IPS-NIHi11 (cell line): ENCODE measurements at regions not wholly inside any gene's neighbourhood (a gene's known extent, or its start where the extent isn't known, plus 50 kb on each side); places are given as distances from the start of the nearest gene placed in this dataset.
"Not testable (repeated sequence)": the region's sequence is repeated elsewhere in the genome, so short reads cannot be mapped to it uniquely, and the experiment has no call there.

Experiments
- DNase-seq: peaks from one replicate; pipeline ENCODE4 v3.0.0; 2012; ENCODE audit warnings: mixed read lengths, low spot score

DNA sequence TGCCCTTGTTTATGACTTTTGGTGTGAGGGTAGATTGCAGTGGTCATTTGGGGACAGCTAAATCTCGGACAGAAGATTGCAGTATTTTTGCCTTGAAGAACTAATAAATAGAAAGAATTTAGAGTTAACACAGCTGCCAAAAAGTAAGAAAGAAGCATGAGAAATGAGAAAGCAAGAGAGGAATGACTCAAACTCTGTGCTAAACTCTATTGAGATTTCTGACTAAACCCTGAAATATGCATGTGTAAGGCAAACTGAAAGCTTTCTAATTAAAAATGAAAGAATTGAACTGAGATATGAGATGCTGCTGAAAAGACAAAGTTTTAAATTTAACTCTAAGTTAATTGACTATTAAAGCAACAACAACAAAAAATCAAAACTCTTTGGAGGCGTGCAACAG lies 791.3 kb downstream of the RAB28 start:
- DNase-seq, result no peak

DNA sequence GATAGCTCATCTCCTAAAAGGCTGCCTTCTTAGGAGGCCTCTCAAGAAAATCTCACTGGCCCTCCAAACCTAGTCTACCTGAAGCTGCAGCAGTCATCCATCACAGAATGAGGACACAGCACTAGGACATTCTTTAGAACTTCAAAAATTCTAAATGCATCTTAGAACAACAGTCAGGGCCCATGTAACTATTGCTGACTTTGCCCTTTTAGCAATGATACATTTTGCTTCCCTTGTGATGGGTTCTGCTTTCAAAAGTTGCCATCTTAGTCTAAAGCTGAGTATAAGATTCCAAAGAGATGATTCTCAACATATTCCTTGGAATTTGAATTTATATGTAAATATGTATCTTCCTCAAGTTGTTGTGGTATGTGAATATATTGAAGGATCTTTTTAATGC lies 793.0 kb downstream of the RAB28 start:
- DNase-seq, result no peak

DNA sequence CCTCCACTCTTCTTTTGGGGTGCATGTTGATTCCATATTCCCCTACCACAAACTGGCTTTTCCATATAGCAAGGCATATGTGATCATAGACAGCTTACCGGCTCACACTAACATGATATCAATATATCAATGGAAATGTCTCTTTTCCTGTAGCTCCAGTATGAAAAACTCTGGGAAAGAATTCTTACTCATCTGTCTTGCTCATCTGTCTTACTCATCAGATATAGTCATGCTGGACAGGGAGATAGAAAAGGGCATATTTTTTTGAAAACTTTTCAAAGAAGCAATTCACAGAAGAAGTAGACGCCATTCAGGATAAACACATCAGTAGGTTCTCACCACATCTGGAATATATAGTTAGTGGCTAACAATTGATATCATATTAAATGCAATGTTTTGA lies 794.7 kb downstream of the RAB28 start:
- DNase-seq, result no peak

DNA sequence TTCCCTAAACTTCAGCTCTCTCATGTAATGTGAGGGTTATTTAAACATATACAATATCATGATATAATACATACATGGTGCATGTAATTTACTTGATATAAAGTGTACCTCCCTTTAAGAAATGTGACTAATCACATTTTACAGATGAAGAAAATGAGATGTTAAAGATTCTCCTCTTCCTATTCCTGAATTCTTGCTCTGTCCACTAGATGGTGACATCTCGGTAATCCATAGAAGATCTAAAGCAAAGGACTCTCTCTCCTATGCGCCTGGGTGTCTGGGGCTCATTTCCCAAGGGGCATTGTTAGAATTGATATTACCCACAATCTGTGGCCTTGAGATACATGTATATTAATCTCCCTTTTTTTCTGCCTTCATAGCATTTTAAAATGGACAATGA lies 804.9 kb downstream of the RAB28 start:
- DNase-seq, result peak; percentile 19

DNA sequence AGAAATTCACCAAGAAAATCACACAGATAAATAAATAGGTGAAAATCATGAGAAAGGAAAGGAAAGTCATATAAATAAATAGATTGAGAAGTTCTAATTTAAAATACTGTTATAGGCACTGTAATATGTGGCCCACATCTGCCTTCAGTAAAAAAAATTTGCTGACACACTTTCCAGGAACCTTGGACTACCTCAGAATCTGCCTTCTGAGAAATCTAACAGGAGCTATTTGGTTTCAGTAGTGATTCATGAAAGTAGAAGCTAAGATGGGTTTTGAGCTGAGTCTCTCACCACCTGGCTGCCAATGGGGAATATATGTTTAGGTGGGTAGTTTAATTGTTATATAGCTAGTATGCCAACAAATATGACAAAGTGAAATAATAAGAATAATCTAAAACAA lies 810.0 kb downstream of the RAB28 start:
- DNase-seq, result no peak

DNA sequence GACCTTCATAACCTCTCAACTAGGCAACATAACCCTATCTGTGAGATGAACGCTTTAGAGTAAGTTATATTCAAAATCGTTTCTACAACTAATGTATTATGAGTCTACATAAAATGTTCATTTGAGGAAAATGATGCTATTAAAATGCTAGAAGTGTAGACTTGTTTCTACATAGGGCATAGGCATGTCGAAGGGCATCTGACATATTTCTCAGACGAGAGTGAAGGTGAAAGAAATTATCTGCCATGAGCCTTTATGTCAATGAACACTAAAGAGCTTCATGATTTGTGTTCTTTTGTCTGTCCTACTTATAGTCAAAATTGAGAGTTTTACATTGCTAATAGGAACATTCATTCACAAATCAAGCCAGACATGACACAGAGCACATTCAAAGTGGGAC lies 811.8 kb downstream of the RAB28 start:
- no peak for DNase-seq

DNA sequence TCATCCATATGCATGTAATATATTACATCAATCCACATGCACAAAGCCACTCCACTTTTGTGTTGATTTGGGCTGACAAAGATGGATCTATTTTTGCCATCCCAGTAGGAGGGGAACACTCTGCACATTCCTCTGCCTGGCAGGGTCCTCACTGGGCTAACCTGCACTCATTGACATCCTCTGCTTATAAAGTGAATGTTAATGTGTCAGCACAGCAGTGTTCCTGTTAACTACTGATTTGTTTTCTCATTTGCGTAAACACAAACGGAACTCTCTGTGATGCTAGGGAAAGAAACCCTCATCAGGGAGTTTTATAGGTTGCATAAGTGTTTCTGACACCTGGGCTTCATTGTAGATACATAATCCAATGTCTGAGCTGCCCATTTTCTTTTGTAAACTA lies 826.0 kb downstream of the RAB28 start:
- peak; percentile 5 for DNase-seq

DNA sequence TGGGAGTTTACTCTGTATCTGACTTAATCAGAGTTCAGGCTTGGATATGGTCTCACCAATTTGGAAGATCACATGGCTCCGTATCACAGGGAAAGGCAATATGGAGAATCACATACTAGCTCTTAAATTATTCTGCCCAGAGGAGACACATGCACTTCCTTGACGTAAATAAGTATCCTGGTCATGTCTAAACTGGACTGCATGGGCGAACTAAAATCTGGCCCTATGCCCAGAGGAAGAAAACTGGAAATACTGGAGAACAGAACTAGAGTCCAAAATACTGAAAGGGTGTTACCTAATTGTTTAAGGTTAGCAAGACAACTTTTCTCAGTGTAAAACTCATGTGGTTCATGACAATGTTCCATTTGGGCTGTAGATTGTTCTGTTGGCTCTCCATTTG lies 832.3 kb downstream of the RAB28 start:
- DNase-seq, result no peak

DNA sequence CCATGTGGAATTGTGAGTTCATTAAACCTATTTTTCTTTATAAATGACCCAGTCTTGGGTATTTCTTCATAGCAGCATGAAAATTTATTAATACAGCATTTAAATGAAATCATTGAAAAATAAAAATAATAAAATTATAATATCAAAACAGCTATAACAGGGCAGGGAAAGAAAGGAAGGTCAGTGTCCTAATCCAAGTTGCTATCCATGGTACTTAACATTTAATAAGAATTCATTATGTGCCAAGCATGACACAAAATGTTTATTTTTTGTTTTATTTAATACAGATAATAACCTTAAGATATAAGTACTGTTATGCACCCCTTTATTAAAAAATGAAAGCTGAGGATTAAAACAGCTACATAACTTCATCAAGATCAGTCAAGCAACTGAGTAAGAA lies 838.4 kb downstream of the RAB28 start:
- no peak for DNase-seq

DNA sequence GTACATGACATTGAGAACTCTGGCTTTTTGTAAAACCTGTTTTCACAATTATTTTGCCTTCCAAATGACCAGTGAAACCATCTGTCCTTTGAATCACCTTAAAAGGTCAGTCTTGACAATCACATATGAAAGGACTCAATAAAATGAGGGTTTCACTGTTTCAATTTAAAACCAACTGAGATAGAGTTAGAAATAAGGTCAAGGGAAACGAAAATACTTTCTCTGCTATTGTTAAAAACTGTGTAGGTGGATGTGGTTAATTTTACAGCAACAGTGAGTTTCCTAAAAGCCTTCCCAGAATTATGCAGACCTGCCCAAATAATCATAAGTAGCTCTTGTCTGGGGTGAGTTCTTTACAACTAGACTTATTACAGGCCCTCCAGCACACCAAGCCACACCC lies 839.9 kb downstream of the RAB28 start:
- no peak for DNase-seq

DNA sequence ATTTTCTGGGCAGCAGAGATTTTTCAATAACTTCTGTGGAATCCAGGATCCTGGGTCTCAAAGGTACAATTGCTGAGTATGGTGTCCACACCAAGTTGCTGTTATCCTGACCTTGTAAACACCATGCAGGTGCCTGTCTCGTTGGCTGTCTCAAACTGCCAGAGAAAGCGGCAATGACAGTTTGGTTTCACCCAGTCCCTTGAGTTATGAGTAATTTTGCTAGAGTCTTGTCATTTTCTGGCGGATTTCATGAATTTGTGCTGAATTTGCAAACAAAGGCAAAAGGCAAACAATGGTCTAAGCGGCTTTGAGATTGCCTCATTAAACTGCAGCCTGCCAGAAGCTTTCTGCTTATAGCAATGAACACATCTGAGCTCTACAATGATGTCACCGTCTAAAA lies 847.9 kb downstream of the RAB28 start:
- DNase-seq, result no peak

DNA sequence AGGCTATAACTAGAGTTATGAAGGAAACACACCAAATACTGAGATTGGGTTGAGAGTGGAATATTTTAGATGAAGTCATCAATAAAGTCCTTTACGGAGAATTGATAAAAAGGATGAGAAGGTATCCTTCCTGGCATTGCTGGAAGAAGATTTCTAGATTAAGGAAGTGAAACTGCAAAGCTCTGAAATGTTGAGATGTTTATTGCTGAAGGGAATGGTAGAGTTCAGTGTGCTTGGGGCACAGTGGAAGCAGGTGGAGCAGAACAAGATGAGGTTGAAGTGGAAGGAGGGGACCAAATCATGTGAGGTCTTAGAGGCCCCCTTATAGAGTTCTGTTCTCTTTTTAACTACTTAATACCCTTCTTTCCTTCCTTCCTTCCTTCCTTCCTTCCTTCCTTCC lies 848.5 kb downstream of the RAB28 start:
- DNase-seq, result no peak

DNA sequence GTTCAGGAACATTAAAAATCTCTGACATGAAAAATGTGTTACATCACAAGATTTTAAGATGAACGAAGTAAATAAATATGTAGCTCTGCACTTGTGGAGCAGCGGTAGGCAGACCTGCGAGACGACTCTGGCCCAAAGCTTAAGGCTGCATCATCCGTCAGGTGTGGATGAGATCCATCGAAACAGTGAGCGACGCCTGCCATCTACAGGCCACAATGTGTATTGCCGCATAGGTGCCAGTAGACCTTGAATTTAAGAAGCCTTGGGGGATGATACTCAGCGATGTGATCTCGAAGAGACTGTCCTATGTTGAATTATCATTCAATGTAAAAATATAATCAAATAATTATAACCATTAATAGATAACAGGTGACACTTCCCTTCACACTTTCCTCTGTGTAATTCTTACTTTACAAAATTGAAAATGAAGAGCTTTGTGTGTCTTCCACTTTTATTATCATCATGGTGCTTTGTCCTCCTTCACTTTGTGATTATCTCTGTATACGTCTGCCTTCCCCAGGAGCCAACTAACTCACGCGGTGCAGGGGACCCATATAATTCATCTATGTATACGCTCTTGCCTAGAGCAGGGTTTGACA lies 851.0 kb downstream of the RAB28 start:
- DNase-seq, result peak; percentile 75

DNA sequence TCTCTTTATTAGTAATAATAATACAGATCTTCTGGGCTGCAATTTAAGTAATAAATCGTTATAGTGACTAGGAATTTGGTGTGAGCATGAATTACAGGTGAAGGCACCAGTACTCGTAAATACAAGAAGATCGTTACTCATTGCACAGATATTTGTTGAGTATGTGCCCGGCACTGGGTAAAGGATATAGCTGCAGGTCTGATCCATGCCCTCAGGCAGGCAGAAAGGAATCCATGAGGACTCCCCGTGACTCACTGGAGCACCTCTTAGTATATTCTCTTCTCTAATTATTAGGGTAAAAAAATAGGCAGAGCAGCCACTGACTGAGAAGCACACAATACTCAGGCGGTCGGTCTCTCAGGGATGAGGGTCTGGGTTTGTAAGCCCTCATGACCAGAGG lies 868.3 kb downstream of the RAB28 start:
- DNase-seq, result no peak

DNA sequence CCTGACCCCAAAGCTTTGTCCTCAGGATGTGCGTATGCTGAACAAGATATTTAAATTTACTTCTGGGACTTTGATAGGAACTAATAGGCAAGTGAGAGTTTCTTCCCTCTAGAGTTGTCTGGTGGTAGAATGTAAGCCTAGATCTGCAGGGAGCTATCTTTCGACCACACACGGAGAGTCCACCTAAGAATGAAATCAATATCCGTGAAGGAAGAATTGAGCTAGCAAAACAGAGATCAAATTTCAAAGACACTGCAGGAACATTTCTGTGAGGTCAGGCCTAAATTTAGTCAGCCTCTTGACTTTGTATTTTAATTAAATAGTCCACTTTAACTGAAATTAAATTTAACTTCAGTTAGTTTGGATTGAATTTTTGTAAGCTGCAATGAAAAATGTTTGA lies 871.3 kb downstream of the RAB28 start:
- DNase-seq, result no peak

DNA sequence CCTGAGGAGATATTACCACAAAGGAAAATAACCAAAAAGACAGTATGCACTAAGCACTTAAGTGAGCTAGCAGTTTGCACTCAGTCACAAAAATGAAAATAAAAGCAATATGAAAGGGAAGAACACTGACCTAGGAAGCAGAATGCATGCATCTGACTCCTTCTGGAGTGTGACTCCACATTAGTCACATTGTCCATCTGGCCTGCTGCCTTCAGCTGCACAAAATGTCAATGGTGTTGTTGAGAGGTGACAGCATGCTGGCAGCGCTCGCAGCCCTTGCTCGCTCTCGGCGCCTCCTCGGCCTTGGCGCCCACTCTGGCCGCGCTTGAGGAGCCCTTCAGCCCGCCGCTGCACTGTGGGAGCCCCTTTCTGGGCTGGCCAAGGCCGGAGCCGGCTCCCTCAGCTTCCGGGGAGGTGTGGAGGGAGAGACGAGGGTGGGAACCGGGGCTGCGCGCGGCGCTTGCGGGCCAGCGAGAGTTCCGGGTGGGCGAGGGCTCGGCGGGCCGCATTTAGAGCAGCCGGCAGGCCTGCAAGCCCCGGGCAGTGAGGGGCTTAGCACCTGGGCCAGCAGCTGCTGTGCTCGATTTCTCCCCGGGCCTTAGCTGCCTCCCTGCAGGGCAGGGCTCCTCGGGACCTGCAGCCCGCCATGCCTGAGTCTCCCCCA lies 874.8 kb downstream of the RAB28 start:
- DNase-seq, result not testable (repeated sequence)

DNA sequence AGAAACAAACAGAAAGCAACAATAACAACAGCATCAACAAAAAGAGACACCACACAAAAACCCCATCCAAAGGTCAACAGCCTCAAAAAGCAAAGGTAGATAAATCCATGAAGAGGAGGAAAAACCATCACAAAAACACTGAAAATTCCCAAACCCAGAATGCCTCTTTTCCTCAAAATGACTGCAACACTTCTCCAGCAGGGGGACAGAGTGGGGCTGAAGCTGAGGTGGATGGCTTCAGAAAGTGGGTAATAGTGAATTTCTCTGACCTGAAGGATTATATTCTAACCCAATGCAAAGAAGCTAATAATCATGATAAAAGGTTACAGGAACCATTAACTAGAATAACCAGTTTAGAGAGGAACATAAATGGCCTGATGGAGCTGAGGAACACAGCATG lies 888.2 kb downstream of the RAB28 start:
- peak; percentile 25 for DNase-seq

DNA sequence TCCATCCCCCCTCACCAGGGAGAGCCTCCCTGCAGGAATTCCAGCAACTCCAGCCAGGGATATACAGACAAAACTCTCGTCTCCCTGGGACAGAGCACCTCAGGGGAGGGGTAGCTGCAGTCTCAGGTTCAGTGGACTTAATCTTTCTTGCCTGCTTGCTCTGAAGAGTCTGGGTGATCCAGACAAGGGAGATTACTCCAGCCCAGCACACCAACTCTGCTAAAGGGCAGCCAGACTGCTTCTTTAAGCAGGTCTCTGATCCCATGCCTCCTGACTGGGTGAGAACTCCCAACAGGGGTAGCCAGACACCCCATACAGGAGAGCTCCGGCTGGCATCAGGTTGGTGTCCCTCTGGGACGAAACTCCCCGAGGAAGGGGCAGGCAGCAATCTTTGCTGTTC lies 888.7 kb downstream of the RAB28 start:
- no peak for DNase-seq

DNA sequence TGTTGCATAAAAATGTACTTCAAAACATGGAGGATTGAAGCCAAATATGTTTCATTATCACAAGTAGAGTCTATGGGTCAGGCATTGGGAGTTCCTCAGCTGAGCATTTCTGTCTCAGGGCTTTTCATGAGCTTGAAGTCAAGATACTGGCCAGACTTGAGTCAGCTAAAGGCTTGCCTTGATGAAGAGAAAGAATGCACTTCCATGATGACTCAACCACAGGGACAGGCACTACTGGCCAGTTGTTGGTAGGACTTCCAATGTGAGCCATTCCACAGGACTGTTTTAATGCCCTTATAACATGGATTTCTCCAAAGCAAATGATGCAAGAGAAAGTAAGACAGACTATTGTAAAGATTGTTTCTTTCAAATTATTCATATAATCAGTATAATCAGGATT lies 895.6 kb downstream of the RAB28 start:
- no peak for DNase-seq

DNA sequence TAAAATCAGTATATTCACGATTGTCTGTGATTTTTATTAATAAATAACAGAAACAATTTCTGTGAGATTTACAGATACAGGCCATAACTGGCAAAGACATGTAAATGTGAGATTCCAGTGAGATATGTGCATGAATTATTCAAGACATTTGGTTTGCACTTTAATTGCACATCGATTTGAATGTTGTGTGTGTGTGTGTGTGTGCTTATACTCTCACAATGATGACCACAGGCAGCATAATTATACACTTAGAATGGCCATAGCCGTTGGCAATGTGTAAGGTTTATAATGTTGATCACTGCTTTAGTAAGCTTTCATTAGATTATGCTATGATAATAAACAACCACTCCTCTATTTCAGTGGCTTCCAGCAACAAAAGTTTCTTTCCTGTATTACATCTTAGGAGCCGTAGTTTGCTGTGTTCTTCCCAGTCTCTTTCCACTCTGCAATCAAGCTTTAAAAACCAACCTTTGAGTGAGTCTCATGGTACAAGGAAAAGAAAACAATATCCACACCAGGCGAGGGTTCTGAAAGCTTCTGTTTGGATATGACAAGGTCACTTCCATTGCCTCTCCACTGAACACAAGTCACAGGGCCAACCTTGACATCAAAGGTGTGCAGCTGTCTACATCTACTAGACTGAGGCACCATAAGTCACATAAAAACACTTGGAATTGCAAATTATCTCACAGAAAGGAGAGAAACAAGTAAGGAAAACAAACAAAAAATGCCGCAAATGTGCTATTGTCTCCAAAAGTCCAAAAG lies 897.7 kb downstream of the RAB28 start:
- DNase-seq, result no peak

DNA sequence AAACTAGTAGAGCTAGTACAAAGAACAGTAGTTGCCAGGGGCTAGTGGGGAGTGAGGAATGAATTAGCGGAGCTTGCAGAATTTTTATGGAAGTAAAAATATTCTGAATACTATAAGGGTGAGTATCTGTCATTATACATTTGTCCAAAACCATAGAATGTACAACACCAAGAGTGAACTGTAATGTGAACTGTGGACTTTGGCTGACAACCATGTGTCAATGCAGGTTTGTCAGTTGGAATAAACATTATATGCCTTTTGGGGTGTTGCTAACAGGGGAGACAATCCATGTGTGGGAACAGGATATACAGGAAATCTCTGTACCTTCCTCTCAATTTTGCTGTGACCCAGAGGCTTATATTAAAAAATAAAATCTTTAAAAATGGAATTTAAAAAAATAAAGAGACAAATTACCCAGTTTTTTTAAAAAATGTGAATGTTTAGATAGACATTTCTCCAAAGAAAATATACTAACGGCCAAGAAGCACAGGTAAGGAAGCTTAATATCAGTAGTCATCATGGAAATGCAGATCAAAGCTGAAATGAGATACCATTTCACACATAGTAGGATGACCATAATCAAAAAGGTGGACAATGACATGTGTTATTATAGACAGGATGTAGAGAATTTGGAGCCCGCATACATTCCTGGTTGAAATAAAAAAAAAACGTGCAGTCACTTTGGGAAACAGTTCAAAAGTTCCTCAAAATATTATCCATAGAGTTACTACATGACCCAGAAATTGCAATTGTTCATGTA lies 899.8 kb downstream of the RAB28 start:
- no peak for DNase-seq

DNA sequence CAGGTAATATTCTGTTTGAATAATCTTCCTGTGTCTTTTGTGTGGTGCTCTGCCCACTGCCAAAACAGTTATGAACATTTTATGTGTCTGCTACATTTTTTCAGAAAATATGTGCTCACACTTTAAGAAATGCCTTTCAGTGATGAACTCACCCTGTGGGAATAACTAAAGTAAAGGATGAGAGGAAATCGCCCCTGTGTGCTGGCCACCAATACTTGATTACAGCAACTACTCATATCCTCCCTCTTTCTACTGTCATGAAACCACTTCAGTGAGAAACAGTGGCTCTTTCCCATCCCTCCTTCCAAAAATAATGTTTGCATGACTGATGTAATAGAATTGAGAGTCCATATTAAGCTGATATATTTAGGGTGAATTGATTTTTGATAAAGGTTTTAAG lies 900.9 kb downstream of the RAB28 start:
- DNase-seq, result no peak

DNA sequence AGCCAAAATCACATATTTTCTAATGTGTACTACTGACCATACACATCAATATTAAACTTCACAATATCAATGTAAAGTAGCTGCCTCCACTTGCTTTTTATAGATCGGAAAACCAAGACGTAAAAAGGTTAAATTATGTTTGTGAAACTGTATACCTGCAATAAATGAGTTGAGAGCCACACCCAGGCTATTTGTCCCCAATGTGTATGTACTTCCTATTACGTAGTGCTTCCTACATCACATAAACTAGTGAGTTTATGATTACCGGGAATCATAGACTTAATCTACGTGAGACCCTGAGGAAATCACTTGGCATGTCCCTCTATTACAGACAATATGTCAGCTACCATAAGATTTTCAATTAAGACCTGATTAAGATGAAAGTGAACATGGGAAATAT lies 903.4 kb downstream of the RAB28 start:
- no peak for DNase-seq
